HG02678 (cell line): ENCODE measurements at regions not wholly inside any gene's neighbourhood (a gene's known extent, or its start where the extent isn't known, plus 50 kb on each side); places are given as distances from the start of the nearest gene placed in this dataset.
"Not testable (repeated sequence)": the region's sequence is repeated elsewhere in the genome, so short reads cannot be mapped to it uniquely, and the experiment has no call there.

ENCODE experiments used
- ATAC-seq: cut with Tn5 transposase; IDR thresholded peaks from one replicate; pipeline ENCODE4 v1.9.1; 2021; ENCODE audit warnings: mild to moderate bottlenecking, moderate library complexity; ENCODE audit not compliant: unreplicated experiment

GRCh38 chr13:97774391-97775100 lies 178.9 kb upstream of the IPO5 start:
- ATAC-seq, result not testable (repeated sequence)

DNA sequence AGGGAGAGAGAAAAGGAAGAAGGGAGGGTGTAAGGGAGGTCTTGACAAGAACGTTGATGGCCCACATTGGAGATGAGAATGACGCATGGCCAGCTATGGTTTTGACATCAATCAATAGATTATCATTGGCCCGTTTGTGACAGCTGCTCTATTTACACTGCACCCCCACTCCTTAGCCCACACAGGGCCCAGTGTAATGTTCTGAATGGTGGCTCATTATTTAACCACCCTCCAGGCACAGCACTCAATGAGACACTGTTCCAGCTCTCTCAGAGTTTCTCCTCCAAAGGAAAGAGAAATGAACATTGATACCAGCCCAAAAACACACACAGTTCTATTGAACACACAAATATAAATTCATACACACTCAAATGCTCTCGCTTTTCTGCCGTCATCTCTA lies 173.0 kb upstream of the IPO5 start:
- ATAC-seq, result no peak

- ATAC-seq, result no peak
Measured at GRCh38 chr13:97781891-97782305, 171.6 kb upstream of the IPO5 start.

DNA sequence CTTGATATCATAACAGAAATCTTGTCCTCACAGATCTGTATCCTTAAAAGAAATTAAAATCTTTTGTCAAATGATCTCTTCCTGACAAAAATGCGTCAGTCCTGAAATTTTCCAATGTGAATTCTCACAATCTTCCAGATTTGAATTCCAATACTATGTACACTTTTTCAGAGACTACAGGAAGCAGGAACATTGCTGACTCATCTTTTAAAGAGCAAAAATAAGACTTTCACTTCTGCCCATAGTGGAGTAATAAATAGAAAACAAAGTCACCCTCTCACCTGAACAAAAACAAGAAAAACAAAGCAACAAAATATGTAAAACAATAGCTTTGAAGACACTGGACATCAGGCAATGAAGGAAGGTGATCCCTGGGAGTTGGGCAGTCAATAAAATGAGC lies 167.0 kb upstream of the IPO5 start:
- no peak for ATAC-seq

DNA sequence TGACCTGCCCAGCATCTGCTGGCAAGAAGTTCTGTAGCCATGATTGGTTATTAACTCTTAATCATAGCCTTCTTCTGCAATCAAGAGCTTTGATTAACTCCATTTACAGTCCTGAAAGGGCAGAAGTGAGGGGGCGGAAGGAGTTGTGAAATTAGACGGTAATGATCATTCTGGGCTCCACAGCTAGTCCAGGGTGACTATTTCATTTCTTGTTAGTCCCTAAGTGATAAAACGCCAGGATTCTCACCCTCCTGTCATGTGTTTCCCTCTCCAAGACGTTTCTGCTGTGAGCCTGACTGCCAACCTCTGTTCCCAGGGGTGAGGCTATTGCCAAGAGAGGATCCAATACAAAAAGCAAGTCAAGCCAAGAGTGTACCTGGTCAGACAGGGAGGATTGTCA lies 155.9 kb upstream of the IPO5 start:
- ATAC-seq, result no peak

- no peak for ATAC-seq
Measured at GRCh38 chr13:97798171-97798821, 155.2 kb upstream of the IPO5 start.

- ATAC-seq, result no peak
Measured at GRCh38 chr13:97798836-97799235, 154.6 kb upstream of the IPO5 start.

GRCh38 chr13:97802213-97802612 lies 151.3 kb upstream of the IPO5 start:
- no peak for ATAC-seq

GRCh38 chr13:97809576-97809975 lies 143.9 kb upstream of the IPO5 start:
- ATAC-seq, result no peak

GRCh38 chr13:97810152-97810551 lies 143.3 kb upstream of the IPO5 start:
- ATAC-seq, result no peak

DNA sequence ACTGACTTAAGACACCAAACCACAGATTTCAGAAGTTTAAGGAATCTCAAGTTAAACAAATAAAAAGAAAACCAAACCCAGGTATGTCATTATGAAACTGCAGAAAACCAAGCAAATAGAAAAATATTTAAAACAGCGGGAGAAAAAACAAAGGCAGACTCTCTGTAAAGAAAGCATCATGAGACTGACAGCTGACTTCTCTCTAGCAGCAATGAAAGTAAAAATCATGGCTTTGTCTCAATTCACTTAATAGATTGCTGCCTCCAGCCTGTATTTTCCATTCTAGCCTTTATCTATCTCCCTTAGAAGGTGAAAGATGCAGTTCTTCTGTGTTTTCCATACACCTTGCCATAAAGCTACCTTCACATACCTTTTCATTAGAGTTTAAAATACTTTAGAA lies 131.1 kb upstream of the IPO5 start:
- no peak for ATAC-seq

DNA sequence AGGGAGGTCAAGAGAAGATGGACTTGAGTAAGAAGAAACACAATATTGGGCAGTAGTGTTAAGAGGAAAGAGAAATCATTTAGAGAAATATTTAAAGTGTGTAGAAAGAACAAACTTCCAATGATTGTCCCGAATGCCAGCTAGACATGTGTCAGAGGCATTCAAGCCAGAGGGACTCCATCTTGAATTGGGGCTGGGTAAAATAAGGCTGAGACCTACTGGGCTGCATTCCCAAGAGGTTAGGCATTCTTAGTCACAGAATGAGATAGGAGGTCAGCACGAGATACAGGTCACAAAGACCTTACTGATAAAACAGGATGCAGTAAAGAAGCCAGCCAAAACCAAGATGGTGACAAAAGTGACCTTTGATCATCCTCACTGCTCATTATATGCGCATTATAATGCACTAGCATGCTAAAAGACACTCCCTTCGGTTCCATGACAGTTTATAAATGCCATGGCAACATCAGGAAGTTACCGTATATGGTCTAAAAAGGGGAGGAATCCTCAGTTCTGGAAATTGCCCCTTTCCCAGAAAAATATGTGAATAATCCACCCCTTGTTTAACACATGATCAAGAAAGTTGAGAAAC lies 127.0 kb upstream of the IPO5 start:
- no peak for ATAC-seq

GRCh38 chr13:97834250-97834649 lies 119.2 kb upstream of the IPO5 start:
- no peak for ATAC-seq

DNA sequence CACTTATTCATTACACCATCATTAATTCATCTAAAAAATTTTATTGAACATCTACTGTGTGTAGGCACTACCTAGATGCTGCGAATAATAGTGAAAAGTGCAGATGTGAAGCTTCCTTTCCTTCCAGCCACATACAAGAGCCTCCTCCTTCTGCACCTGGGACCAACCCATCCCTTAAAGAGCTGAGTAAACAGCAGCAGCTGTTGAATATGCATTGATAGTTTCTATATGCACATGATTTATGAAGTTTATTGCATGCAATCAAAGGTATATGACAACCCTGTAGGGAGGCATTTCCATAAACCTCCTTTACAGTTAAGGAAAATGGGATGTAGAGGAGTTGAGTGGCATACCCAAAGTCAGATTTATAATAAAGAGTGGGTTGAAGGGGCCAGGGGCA lies 110.3 kb upstream of the IPO5 start:
- ATAC-seq, result no peak

GRCh38 chr13:97844151-97844550 lies 109.3 kb upstream of the IPO5 start:
- no peak for ATAC-seq

DNA sequence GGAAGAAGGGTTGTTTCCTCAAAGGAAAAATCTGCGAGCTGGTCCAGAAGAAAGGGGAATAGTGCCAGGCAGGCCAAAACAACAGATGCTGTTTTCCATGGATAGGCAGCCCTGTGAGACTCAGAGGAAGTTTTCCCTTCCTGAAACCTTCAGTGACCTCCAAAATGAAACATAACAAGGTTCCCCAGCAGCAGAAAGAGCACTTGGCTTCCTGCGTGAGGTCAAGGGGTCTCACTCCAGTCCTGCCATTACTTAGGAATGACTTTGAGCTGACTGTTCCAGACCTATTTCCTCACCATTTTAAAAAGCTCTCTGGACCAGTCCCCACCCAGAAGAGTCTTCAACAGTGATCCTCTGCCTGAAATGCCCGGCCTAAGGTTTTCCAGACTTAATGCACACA lies 104.6 kb upstream of the IPO5 start:
- peak; percentile 5 for ATAC-seq

GRCh38 chr13:97849305-97849704 lies 104.2 kb upstream of the IPO5 start:
- ATAC-seq, result peak; percentile 87

GRCh38 chr13:97851269-97851668 lies 102.2 kb upstream of the IPO5 start:
- no peak for ATAC-seq

DNA sequence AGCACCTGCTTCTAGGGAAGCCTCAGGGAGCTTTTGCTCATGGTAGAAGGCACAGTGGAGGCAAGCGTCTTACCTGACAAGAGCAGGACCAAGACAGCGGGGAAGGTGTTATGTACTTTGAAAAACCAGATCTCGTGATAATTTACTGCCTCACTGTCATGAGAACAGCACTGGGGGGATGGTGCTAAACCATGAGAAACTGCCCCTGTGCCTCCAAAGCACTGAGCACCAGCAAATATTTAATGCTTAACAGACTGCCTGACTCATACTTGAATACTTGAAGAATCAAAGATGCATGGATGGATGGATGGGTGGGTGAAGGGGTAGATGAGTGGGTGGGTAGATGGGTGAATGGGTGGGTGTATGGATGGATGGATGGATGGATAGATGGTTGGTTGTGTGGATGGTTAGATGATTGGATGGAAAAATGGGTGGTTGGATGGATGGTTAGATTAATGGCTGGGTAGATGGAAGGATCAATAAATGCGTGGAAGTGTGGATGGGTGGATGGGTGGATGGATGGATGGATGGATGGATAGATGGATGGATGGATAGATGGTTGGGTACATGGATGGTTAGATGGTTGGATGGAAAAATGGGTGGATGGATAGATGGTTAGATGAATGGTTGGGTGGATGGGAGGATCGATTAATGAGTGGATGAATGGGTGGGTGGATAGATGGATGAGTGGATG lies 101.1 kb upstream of the IPO5 start:
- no peak for ATAC-seq

DNA sequence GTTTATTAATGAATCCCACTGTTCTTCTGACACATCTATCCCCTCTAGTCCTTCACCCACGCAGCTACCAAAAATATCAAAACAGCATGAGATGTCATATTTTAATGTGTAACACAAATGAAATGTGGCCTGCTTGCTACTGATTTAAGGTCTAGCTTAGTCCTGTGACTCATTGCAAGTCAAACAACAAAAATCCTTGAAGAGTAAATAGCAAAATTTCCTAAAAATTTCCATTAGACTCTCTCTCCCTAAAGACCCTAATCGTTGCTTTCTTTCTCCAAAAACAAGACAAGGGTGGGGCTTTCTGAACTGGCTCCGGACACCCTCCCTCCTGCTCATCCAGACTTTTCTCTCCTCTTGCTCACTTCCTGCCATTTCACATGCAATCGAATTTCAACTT lies 99.9 kb upstream of the IPO5 start:
- no peak for ATAC-seq

- peak; percentile 45 for ATAC-seq
Measured at GRCh38 chr13:97855570-97856303, 97.7 kb upstream of the IPO5 start.
